ENCODE measurements at regions not wholly inside any gene's neighbourhood (a gene's known extent, or its start where the extent isn't known, plus 50 kb on each side); places are given as distances from the start of the nearest gene placed in this dataset.

- no peak for DNase-seq
These were observed 839.6 kb downstream of the GALC start for GRCh38 chr14:87153391-87153790.

- no peak for DNase-seq
These were observed 840.3 kb downstream of the GALC start for GRCh38 chr14:87152693-87153092.

- no peak for DNase-seq
These were observed 843.2 kb downstream of the GALC start for GRCh38 chr14:87149583-87150354.

- DNase-seq: no peak
These were observed 844.3 kb downstream of the GALC start for GRCh38 chr14:87148655-87149054.

- no peak for DNase-seq
These were observed 850.3 kb downstream of the GALC start for GRCh38 chr14:87142551-87143211.

GRCh38 chr14:87141801-87142200 is 851.2 kb downstream of the GALC start:
- DNase-seq: no peak

- no peak for DNase-seq
These were observed 853.7 kb downstream of the GALC start for GRCh38 chr14:87139299-87139698.

- no peak for DNase-seq
These were observed 859.7 kb downstream of the GALC start for GRCh38 chr14:87133073-87133801.

GRCh38 chr14:87131879-87132278 is 861.1 kb downstream of the GALC start:
- DNase-seq: no peak

GRCh38 chr14:87122166-87122565 is 870.8 kb downstream of the GALC start:
- no peak for DNase-seq

- DNase-seq: no peak
These were observed 871.3 kb downstream of the GALC start for GRCh38 chr14:87121716-87122115.

- DNase-seq: no peak
These were observed 877.7 kb downstream of the GALC start for GRCh38 chr14:87115234-87115633.

- no peak for DNase-seq
These were observed 879.7 kb downstream of the GALC start for GRCh38 chr14:87113286-87113685.

GRCh38 chr14:87111741-87112140 is 881.2 kb downstream of the GALC start:
- DNase-seq: no peak

- DNase-seq: no peak
These were observed 881.9 kb downstream of the GALC start for GRCh38 chr14:87111126-87111525.

- no peak for DNase-seq
These were observed 883.7 kb downstream of the GALC start for GRCh38 chr14:87109271-87109670.

GRCh38 chr14:87108726-87109125 is 884.3 kb downstream of the GALC start:
- DNase-seq: no peak

- no peak for DNase-seq
These were observed 890.1 kb downstream of the GALC start for GRCh38 chr14:87102811-87103378.

GRCh38 chr14:87097015-87097414 is 896.0 kb downstream of the GALC start:
- DNase-seq: no peak

- DNase-seq: no peak
These were observed 898.1 kb downstream of the GALC start for GRCh38 chr14:87094913-87095312.

GRCh38 chr14:87088588-87088987 is 904.4 kb downstream of the GALC start:
- no peak for DNase-seq

GRCh38 chr14:87087881-87088280 is 905.1 kb downstream of the GALC start:
- DNase-seq: no peak

GRCh38 chr14:87084908-87085307 is 908.1 kb downstream of the GALC start:
- DNase-seq: no peak

- DNase-seq: no peak
These were observed 910.1 kb downstream of the GALC start for GRCh38 chr14:87082917-87083316.
